Glomerular visceral epithelial cell (primary cell): ENCODE measurements at regions not wholly inside any gene's neighbourhood (a gene's known extent, or its start where the extent isn't known, plus 50 kb on each side); places are given as distances from the start of the nearest gene placed in this dataset.
A peak's percentile ranks its signal among the peaks of the same experiment; 100 is the strongest.

Source experiments
- DNase-seq: peaks from one replicate; pipeline ENCODE4 v3.0.0-alpha.2; 2016; ENCODE audit errors: extremely low spot score

- DNase-seq = no peak
Measured at GRCh38 chr10:31709476-31709875, 219.2 kb downstream of the ARHGAP12 start.

- no peak for DNase-seq
Measured at GRCh38 chr10:31709028-31709427, 219.6 kb downstream of the ARHGAP12 start.

GRCh38 chr10:31708474-31708873 lies 220.2 kb downstream of the ARHGAP12 start:
- DNase-seq = no peak

- no peak for DNase-seq
Measured at GRCh38 chr10:31708046-31708445, 220.6 kb downstream of the ARHGAP12 start.

- DNase-seq = peak; percentile 48
Measured at GRCh38 chr10:31707093-31708039, 221.3 kb downstream of the ARHGAP12 start.

GRCh38 chr10:31706464-31707092 lies 222.1 kb downstream of the ARHGAP12 start:
- no peak for DNase-seq

- DNase-seq = no peak
Measured at GRCh38 chr10:31705136-31705535, 223.5 kb downstream of the ARHGAP12 start.

- DNase-seq = no peak
Measured at GRCh38 chr10:31704195-31704594, 224.4 kb downstream of the ARHGAP12 start.

- DNase-seq = no peak
Measured at GRCh38 chr10:31702954-31703353, 225.7 kb downstream of the ARHGAP12 start.

GRCh38 chr10:31702005-31702404 lies 226.6 kb downstream of the ARHGAP12 start:
- DNase-seq = no peak

GRCh38 chr10:31701546-31701945 lies 227.1 kb downstream of the ARHGAP12 start:
- no peak for DNase-seq

GRCh38 chr10:31700181-31700611 lies 228.4 kb downstream of the ARHGAP12 start:
- no peak for DNase-seq

- no peak for DNase-seq
Measured at GRCh38 chr10:31698181-31698830, 230.3 kb downstream of the ARHGAP12 start.

- DNase-seq = peak; percentile 34
Measured at GRCh38 chr10:31697271-31698180, 231.1 kb downstream of the ARHGAP12 start.

GRCh38 chr10:31694929-31695837 lies 233.4 kb downstream of the ARHGAP12 start:
- DNase-seq = no peak

GRCh38 chr10:31694126-31694685 lies 234.4 kb downstream of the ARHGAP12 start:
- DNase-seq = no peak

- DNase-seq = no peak
Measured at GRCh38 chr10:31693491-31693890, 235.1 kb downstream of the ARHGAP12 start.

- DNase-seq = no peak
Measured at GRCh38 chr10:31689233-31689632, 239.4 kb downstream of the ARHGAP12 start.

- DNase-seq = no peak
Measured at GRCh38 chr10:31687663-31688482, 240.8 kb downstream of the ARHGAP12 start.
